DMS53 treated with DMSO at 0.1 percent for 48 hours (cell line): ENCODE measurements at regions not wholly inside any gene's neighbourhood (a gene's known extent, or its start where the extent isn't known, plus 50 kb on each side); places are given as distances from the start of the nearest gene placed in this dataset.

Experiments used
- DNase-seq: peaks from one replicate; lab custom pipeline; 2025; ENCODE audit not compliant: unreplicated experiment; lab: John Stamatoyannopoulos, UW

DNA sequence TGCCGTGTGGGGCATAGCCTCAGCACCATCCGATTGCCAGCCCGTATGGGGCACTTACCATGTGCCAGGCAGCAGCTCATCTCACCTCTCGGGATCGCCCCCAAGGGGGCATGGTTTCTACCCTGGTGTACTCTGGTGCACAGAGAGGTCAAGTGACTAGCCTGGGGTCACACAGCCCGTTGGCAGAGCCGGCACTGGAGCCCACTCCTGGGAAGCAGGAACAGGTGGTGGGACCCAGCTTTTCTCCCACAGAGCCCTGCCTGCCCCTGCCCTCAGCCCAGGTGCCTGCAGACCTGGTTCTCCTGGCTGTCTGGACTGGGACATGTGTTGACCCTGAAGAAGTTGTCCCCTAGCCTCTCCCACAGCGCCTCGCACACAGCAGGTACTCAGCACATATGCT is 141.8 kb upstream of the CIBAR2 start:
- no peak for DNase-seq

DNA sequence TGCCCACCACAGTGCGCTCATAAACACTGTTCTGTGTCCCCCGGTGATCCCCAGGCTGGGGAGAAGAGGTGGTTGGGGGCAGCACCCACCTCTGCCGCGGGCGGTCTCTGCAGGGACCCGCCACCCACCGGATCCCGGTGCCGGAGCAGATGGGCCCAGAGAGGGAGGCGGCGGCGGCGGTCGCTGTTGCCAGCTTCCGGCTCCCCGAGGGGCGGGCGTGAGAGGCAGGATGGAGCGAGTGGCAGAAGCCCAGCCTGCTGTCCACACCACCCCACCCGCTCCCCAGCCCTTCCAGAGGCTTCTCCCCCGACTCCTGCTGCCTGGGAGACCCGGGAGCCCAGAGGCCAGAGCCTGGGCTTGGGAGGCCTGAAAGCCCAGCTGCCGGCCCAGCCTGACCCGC is 142.6 kb upstream of the CIBAR2 start:
- no peak for DNase-seq

DNA sequence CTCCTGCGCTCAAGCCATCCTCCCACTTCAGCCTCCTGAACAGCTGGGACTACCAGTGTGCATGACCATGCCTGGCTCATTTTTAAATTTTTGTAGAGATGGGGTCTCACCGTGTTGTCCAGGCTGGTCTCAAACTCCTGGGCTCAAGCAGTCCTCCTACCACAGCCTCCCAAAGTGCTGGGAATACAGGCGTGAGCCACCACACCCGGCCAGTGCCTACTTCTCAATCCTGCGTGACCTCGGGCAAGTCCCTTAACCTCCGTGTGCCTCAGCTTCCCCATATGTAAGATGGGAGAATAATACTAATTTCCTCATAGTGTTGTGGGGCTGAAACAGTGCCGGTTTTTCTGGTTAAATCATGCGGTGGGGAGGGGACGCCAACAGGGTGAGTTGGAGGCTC is 143.5 kb upstream of the CIBAR2 start:
- no peak for DNase-seq

DNA sequence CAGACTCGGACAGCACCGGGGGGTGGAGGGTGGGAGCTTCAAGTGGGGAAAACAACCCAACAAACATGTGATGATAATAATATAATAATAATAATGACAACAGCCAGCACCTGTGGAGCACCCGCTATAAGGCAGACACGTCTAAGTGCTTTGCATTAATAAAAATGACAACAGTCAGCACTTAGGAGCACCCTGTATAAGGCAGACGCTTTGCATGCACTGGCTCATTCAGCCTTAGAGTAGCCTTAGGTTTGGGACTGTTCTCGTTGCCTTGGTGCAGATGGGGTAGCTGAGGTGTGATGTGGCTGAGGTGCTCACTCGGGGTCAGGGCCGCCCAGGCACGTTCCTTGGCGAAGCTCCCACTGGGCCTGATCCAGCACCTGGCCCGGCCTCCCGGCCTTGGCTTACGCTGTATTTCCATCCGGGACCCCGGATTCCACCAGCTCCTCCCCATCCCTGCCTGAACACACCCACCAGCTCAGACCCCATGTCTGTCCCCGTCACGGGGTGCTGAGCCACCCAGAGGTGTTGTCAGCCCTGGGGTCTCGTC is 144.0 kb upstream of the CIBAR2 start:
- DNase-seq, result no peak

DNA sequence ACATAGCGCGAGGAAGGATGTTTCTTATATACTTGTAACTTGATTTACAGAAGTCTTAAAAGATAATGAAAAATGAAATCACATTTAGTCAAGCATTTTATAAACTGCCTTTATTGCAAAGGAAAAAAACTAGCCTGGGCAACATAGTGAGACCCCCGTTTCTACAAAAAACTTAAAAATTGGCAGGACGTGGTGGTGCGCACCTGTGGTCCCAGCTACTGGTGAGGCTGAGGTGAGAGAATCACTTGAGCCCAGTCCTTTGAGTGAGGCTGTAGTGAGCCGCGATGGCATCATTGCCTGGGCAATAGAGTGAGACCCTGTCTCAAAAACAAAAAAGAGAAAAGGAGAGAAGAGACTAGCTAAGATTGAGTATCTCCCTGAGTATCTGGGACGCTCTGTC is 145.2 kb upstream of the CIBAR2 start:
- DNase-seq, result no peak

DNA sequence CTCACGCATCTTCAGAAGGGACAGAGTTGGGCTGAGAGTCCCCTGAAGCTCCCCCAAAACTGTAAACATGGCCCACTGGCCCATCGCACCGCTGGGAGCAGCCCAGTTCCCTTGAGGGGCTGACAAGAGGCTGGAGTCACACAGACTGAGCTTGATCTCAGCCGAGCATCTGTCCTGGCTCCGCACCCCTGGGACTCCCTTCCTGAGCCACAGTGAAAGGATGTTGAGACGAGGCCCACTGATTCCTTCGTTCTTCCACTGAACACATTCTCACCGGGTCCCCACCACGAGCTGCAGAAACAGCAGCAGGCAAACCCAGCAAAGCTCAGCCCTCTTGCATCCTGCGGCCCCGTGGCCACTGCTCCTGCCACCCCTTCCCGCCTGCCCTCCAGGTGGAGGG is 145.9 kb upstream of the CIBAR2 start:
- DNase-seq, result no peak

DNA sequence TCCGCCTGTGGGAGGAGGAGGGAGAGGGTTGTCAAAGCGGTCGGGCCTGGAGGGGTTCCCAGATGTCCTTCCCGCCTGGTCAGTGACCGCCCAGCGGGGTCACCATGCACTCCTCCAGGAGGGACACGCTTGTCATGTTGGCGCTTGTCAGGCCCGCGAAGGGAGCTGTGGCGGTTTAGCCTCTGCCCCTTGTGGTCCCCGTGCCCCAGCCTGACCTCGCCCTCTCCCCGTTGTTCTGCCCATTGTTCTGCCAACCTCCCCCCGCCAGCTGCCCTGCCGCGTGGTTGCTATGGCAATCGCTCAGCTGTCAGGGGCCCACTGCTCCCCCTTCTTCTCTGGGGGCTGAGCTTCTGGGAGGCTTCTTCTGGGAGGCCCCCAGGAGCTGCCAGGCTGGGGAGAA is 146.4 kb upstream of the CIBAR2 start:
- DNase-seq, result no peak

DNA sequence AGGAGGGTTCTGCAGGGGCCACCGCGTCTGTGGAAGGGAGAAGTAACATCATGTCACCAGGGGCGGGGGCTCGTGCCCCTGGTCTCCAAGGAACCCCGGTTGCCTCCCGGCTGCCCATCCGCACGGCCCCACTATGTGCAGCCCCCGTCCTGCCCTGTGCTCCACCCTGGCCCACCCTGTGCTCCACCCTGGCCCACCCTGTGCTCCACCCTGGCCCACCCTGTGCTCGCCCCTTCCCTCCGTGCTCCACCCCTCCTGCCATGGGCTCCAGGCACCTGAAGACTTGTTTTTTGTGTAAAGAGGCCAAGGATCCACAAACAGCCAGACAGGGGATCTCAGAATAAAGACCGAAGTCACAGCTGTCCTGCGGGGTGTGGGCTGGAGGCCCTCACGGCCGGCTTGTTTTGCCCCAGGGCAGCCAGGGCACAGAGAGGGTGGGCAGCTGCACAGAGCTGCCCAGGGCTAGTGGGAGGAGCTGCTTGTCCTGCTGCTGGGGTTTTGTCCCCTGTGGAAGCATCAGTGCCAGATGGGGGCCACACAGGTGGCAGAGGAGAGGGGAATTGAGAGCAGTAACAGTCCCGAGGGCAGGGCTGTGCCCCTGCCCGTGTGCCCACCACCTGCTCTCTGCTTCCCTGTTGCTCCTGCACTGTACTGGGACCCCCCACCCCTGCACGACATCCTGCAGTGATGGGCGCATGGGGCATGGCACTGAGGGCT is 147.0 kb upstream of the CIBAR2 start:
- DNase-seq, result no peak

DNA sequence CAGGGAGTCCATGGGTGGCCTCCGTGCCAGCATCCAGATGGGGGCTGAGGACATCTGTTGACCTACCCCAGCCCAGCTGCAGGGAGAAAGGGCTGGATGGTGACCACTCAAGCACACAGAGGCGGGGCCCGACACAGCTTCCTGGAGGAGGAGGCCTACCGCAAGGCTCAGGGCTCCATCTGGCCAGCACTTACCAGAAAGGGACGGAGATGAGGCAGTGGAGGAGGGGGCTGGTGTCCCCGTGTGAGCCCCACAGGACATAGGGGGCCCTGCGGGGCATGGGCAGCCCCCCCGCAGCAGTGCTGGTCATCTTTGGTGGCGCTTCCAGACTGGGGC is 147.5 kb upstream of the CIBAR2 start:
- no peak for DNase-seq

DNA sequence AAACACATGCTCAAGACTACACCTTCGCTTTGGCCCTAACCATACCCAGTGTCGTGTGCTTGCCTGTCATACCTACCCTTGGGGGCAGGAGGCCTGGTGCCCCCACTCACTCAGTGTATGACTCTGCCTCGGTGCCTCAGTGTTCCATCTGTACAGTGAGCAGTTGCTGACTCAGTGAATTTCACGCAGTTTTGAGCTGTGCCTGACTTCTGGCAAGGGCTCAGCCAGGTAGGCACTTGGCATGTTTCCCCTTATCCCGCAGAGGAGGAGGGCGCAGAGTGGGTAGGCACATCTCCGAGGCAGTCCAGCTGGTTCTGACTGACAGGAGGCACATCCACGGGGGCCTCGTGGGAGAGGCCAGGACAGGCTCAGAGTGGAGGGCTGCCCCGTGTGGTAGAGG is 148.9 kb upstream of the CIBAR2 start:
- DNase-seq, result no peak

DNA sequence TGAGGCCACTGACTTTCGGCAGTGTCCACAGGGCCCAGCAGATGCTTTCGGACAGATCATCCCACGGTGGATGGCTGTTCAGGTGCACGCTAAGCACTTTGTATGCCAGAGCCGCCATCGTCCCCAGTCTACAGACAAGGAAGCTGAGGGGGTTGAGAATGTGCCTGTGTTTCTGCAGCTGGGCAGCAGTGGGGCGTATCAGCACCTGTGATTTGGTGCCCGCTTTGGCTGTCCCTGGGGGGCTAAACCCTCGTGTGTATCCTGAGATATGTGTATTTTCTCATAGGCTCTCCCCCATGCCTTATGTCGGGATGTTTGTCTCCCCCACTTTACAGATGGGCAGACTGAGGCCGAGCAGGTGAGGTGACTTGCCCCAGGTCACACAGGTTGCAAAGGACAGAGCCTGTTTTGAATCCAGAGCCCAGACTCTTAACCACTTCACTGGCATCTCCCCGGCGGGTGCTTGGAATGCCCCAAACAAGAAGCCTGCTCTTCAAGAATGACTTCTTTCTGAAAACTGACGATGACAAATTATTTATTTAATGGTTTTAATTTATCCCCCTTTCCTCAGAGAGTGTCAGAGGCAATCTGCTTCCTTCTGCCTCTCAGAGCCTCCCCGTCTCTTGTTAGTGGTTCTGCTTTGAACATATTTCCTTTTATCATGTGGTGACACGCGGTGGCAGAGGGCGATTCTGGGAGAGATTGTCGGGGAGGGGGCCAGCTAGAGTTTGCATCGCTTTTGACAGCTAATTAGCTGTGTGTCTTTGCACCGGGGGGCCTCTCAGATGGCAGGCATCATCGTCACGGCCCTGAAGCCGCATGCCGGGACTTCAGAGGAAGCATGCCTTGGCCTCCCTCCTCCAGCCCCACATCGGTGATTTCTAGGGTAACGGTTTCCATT is 149.6 kb upstream of the CIBAR2 start:
- no peak for DNase-seq

DNA sequence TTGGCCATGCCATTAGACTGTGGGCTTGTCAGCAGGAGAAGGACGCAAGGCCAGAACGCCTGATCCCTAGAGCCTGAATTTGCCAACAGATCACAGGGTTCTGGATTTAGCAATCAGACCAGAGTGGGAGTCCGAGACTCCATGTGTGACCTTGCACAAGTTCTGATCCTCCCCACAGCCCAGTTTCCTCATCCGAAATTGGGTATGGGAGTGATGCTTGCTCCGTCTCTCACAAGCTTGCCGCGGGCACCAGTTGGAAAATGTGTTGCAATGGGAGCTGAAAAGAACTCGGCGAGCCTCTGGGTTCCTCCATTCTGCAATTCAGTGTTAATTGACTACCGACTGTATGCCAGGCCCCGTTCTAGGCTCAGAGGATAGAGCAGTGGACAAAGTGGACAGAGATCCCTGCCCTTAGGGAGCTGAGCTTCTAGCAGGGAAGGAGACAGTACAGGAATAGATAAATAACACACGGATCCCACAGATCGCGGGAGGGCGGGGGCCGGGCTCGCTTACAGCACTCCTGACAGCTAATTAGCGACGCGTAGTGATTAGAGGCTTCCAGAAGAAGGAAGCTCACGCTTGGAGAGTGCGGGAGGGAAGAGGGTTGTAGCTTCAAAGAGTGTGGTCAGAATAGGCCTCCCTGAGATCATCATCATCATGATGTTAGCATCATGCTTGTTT is 150.4 kb upstream of the CIBAR2 start:
- DNase-seq, result no peak

DNA sequence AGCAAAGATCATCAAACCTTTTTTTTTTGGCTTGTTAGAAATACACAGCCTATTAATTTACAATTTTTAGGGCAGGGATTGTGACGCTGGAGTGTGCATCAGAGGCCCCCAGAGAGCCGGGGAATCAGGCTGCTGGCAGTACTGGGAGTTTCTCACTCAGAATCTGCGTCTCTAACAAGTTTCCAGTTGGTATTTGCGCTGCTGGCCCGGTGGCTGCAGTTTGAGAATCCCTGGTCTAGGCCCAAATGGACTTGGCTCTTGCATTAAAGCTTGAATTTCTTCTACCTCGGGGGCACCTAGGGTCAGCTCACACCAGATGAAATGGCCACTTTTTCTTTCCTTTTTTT is 150.9 kb upstream of the CIBAR2 start:
- DNase-seq, result no peak

DNA sequence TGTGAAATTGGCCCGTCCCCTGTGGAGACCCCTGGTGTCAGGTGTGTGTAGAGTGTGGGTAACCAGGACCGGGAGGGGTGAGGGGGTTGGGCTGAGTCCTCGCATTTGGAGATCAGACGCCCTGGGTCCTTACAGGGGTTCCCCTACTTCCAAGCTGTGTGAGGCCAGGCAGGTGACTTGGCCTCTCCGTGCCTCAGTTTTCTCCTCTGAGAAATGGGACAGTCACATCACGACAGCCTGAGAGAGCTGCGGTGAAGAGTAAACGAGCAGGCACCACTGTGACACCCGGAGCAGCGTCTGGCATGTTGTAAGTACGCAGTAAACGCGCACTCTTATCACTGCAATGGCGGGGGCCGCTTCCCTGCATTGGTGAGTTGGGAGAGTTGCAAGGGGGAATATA is 152.5 kb upstream of the CIBAR2 start:
- no peak for DNase-seq

DNA sequence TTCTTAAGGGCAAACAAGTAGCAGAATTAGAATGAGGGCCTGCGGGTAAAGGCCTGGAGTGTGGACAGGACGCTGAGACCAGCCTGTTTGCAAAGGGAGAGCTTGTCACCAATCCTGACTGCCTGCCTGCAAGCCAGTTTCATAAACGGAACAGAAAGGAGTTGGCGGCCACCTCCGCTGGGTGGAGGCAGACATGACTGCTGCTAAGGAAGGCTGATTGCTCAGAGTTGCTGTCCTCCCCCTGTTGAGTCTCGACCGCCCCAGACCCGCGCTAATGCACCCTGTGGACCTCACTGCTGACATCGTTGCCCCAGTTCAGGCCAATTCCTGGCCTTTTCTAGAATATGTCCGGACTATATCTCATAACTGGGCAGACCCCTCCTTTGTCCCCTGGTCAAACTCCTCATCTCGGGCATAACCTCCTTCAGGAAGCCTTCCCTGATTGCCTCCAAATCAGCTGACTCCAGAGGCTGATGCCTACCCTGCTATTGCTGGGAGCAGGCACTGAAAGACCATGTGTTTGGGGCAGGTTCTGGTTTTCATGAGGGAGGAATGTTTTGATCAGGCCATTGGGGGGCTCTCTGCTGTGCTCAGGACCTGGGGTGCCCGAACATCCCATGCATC is 153.0 kb upstream of the CIBAR2 start:
- no peak for DNase-seq

DNA sequence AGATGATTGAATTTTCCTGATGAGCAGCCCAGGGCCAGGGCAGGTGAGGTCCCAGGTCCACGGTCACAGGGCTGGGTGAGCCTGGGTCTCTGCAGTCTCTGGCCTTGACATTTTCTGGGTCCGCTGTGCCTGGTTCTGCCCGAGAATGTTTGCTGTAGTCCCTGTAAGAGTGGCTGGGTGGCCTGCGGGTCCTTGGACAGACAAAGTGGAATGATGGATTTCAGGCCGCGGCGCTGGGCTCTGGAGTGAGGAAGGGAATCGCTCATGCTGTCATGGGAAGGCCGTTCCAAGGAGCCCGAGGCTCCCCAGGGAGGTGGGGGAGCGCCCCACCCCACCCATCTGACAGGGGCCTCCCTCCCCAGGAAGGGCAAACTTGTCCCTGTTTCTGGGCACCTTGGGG is 153.5 kb upstream of the CIBAR2 start:
- no peak for DNase-seq

DNA sequence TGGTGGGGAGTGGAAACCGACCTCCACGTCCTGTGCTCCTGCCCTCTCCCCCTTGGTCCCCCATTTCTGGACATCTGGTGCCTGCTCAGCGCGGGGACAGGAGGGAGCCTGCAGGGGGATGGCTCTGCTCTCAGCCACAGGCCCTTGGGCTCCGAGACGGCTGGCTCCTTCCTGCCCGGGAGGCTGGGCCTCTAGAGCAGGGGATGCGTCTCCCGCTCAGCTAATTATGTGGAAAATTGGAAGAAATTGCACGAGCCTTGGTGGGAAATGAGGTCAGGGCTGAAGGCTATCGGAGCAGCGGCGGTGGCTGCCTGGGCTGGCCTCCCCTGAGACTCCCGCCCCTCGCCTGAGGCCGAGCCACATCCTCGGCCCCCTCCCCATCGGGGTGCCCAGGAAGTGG is 154.6 kb upstream of the CIBAR2 start:
- no peak for DNase-seq

DNA sequence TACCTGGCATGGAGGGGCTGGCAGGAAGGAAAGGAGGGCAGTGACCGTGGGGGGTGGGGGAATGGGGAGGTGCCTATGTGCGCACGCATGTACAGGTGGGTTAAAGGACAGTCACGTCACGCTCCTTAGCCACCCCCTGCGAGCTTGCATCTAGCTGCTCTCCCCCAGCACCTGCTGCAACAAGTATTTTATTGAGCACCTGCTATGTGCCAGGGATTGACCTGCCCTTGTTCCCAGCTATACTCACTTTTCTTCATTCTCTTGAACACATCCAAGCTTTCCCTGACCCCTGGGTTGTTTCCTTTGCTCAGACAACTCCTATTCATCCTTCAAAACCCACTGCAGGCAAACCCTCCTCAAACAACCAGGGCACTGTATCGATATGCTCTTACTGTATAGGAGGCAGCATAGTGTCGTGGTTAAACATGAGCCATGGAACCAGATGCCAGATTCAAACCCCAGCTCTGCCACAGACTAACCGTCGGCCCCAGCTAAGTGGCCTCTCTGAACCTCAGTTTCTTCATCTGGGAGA is 155.2 kb upstream of the CIBAR2 start:
- no peak for DNase-seq

DNA sequence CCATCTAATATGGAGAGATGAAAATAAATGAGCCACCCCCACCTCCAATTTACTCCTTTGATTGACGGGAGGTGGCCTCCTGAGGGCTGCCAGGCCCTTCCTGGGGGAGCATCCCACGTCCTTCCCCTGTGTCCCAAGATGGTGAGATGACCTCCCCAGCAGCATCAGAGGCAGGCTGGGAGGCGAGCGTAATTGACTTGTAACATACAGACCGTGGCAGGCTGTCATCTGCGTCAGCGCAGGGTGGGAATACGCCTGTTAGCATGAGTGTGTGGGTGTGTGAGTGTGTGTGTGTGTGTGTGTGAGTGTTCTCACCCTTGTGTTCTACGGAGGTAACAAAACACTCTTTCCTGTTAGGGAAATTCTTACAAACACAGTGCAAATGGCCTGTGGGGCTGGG is 156.9 kb upstream of the CIBAR2 start:
- DNase-seq, result no peak

DNA sequence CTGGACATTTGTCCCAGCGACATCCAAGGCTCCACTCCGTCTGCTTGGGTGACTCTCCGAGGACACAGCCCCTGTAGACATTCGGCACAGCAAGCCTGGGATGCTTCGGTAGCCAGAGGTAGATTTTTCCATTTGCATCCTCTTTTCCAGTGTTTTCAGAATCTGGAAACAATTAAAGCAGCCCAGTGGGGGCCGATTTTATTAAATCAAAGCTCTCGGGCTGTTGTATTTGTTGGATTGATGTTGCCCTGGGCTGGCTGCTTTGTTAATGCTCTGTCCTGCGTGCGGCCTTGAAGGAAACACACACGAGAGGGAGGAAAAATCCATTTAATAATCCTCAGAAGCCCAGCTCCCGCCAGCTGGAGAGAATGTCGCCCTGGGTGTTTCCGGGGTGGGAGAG is 158.1 kb upstream of the CIBAR2 start:
- no peak for DNase-seq

DNA sequence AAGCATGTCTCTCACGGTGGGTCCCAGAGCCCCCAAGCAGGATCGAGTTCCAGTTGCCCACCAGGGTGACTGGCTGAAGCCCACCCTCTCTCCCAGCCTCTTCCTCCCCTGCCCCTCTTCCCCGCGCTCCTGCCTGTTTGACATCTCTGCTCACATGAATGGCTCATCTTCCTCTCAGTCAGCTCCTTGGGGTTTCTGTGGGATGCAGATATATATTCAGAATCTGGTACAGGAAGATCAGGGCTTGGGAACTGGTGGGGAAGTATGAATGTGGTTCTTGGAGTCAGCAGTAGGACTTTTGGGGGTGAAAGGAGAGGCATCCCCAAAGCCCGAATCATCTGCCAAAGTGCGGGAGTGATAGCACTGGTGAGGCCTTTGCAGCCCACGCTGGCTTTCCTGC is 158.9 kb upstream of the CIBAR2 start:
- no peak for DNase-seq
